T-helper 1 cell treated with Interleukin-12 subunit alpha and Interleukin-12 subunit beta and Interleukin-4 antibody, amounts not matched to agents 30 μg/mL and 1 μg/mL, for 36 hours (primary cell): ENCODE measurements at regions not wholly inside any gene's neighbourhood (a gene's known extent, or its start where the extent isn't known, plus 50 kb on each side); places are given as distances from the start of the nearest gene placed in this dataset.

ENCODE experiments used
- H3K27ac Mint-ChIP-seq: one replicate; pipeline ENCODE4 v1.8.0; 2021; ENCODE audit warnings: mild to moderate bottlenecking, mixed read lengths
- H3K27me3 Mint-ChIP-seq: one replicate; pipeline ENCODE4 v1.8.0; 2021; ENCODE audit warnings: low read depth, mixed read lengths
- H3K36me3 Mint-ChIP-seq: one replicate; pipeline ENCODE4 v1.8.0; 2021; ENCODE audit warnings: low read depth, mixed read lengths
- H3K4me1 Mint-ChIP-seq: one replicate; pipeline ENCODE4 v1.8.0; 2021; ENCODE audit warnings: low read depth, mixed read lengths
- H3K4me3 Mint-ChIP-seq: one replicate; pipeline ENCODE4 v1.8.0; 2021; ENCODE audit warnings: mild to moderate bottlenecking, moderate library complexity, mixed read lengths
- H3K9me3 Mint-ChIP-seq: one replicate; pipeline ENCODE4 v1.8.0; 2021; ENCODE audit warnings: mixed read lengths

GRCh38 chr12:114885501-114885900 is 201.5 kb upstream of the TBX3 start:
- H3K36me3 Mint-ChIP-seq: no peaks in the 10 kb centered on the region
- H3K4me1 Mint-ChIP-seq: no peaks in the 10 kb centered on the region
- no peak overlapping the region for H3K27ac Mint-ChIP-seq
- H3K4me3 Mint-ChIP-seq: no peak overlapping the region
- peaks cover 5% of the 10 kb centered on the region for H3K9me3 Mint-ChIP-seq
- no peaks in the 10 kb centered on the region for H3K27me3 Mint-ChIP-seq

- Mint-ChIP-seq H3K9me3 (peaks cover 5% of the 10 kb centered on the region), H3K36me3 (no peaks in the 10 kb centered on the region)
These were observed 200.6 kb upstream of the TBX3 start for GRCh38 chr12:114884575-114884974.

GRCh38 chr12:114882083-114882482 is 198.1 kb upstream of the TBX3 start:
- Mint-ChIP-seq H3K36me3 (no peaks in the 10 kb centered on the region), H3K4me1 (no peaks in the 10 kb centered on the region), H3K9me3 (peaks cover 8% of the 10 kb centered on the region), H3K4me3 (no peak overlapping the region), H3K27ac (no peak overlapping the region), H3K27me3 (no peaks in the 10 kb centered on the region)

More at GRCh38 chr12:114884575-114884974, 200.6 kb upstream of the TBX3 start:
- Mint-ChIP-seq H3K27ac (no peak overlapping the region), H3K4me3 (no peak overlapping the region), H3K4me1 (no peaks in the 10 kb centered on the region), H3K27me3 (no peaks in the 10 kb centered on the region)

- no peaks in the 10 kb centered on the region for H3K4me1 Mint-ChIP-seq
- H3K36me3 Mint-ChIP-seq: no peaks in the 10 kb centered on the region
- no peaks in the 10 kb centered on the region for H3K27me3 Mint-ChIP-seq
- no peak overlapping the region for H3K27ac Mint-ChIP-seq
- H3K9me3 Mint-ChIP-seq: peaks cover 12% of the 10 kb centered on the region
- H3K4me3 Mint-ChIP-seq: no peak overlapping the region
These were observed 195.4 kb upstream of the TBX3 start for GRCh38 chr12:114879354-114879753.

- Mint-ChIP-seq H3K4me1 (no peaks in the 10 kb centered on the region), H3K27me3 (no peaks in the 10 kb centered on the region), H3K4me3 (no peak overlapping the region), H3K27ac (no peak overlapping the region), H3K9me3 (peaks cover 12% of the 10 kb centered on the region), H3K36me3 (no peaks in the 10 kb centered on the region)
These were observed 194.8 kb upstream of the TBX3 start for GRCh38 chr12:114878781-114879180.

GRCh38 chr12:114876968-114877680 is 193.1 kb upstream of the TBX3 start:
- H3K36me3 Mint-ChIP-seq: no peaks in the 10 kb centered on the region
- H3K9me3 Mint-ChIP-seq: peaks cover 12% of the 10 kb centered on the region
- no peaks in the 10 kb centered on the region for H3K27me3 Mint-ChIP-seq
- no peak overlapping the region for H3K4me3 Mint-ChIP-seq
- no peak overlapping the region for H3K27ac Mint-ChIP-seq
- no peaks in the 10 kb centered on the region for H3K4me1 Mint-ChIP-seq

- Mint-ChIP-seq H3K4me3 (no peak overlapping the region), H3K9me3 (peaks cover 13% of the 10 kb centered on the region), H3K27ac (no peak overlapping the region), H3K27me3 (no peaks in the 10 kb centered on the region), H3K36me3 (no peaks in the 10 kb centered on the region), H3K4me1 (no peaks in the 10 kb centered on the region)
These were observed 191.3 kb upstream of the TBX3 start for GRCh38 chr12:114875313-114875712.

GRCh38 chr12:114873656-114874055 is 189.7 kb upstream of the TBX3 start:
- H3K27ac Mint-ChIP-seq: no peak overlapping the region
- H3K4me3 Mint-ChIP-seq: no peak overlapping the region
- no peaks in the 10 kb centered on the region for H3K4me1 Mint-ChIP-seq
- H3K36me3 Mint-ChIP-seq: no peaks in the 10 kb centered on the region
- H3K27me3 Mint-ChIP-seq: no peaks in the 10 kb centered on the region
- peaks cover 10% of the 10 kb centered on the region for H3K9me3 Mint-ChIP-seq

- Mint-ChIP-seq H3K27ac (no peak overlapping the region), H3K36me3 (no peaks in the 10 kb centered on the region), H3K4me1 (no peaks in the 10 kb centered on the region), H3K4me3 (no peak overlapping the region), H3K27me3 (no peaks in the 10 kb centered on the region), H3K9me3 (peaks cover 16% of the 10 kb centered on the region)
These were observed 185.2 kb upstream of the TBX3 start for GRCh38 chr12:114868995-114869834.

- Mint-ChIP-seq H3K9me3 (peaks cover 17% of the 10 kb centered on the region), H3K27me3 (no peaks in the 10 kb centered on the region), H3K27ac (no peak overlapping the region), H3K4me3 (no peak overlapping the region), H3K4me1 (no peaks in the 10 kb centered on the region), H3K36me3 (no peaks in the 10 kb centered on the region)
These were observed 182.4 kb upstream of the TBX3 start for GRCh38 chr12:114866331-114866730.

- H3K4me3 Mint-ChIP-seq: no peak overlapping the region
- H3K9me3 Mint-ChIP-seq: peaks cover 19% of the 10 kb centered on the region
- no peaks in the 10 kb centered on the region for H3K4me1 Mint-ChIP-seq
- H3K27me3 Mint-ChIP-seq: no peaks in the 10 kb centered on the region
- no peaks in the 10 kb centered on the region for H3K36me3 Mint-ChIP-seq
- H3K27ac Mint-ChIP-seq: no peak overlapping the region
These were observed 181.0 kb upstream of the TBX3 start for GRCh38 chr12:114864837-114865551.

- H3K36me3 Mint-ChIP-seq: no peaks in the 10 kb centered on the region
- peaks cover 19% of the 10 kb centered on the region for H3K9me3 Mint-ChIP-seq
- H3K4me1 Mint-ChIP-seq: no peaks in the 10 kb centered on the region
- no peaks in the 10 kb centered on the region for H3K27me3 Mint-ChIP-seq
- H3K4me3 Mint-ChIP-seq: no peak overlapping the region
- H3K27ac Mint-ChIP-seq: no peak overlapping the region
These were observed 179.9 kb upstream of the TBX3 start for GRCh38 chr12:114863911-114864310.

GRCh38 chr12:114860969-114861368 is 177.0 kb upstream of the TBX3 start:
- no peaks in the 10 kb centered on the region for H3K4me1 Mint-ChIP-seq
- no peak overlapping the region for H3K4me3 Mint-ChIP-seq
- no peaks in the 10 kb centered on the region for H3K36me3 Mint-ChIP-seq
- no peaks in the 10 kb centered on the region for H3K27me3 Mint-ChIP-seq
- peaks cover 26% of the 10 kb centered on the region for H3K9me3 Mint-ChIP-seq
- no peak overlapping the region for H3K27ac Mint-ChIP-seq

GRCh38 chr12:114858388-114859146 is 174.6 kb upstream of the TBX3 start:
- no peak overlapping the region for H3K4me3 Mint-ChIP-seq
- no peaks in the 10 kb centered on the region for H3K36me3 Mint-ChIP-seq
- H3K27ac Mint-ChIP-seq: no peak overlapping the region
- H3K4me1 Mint-ChIP-seq: no peaks in the 10 kb centered on the region
- no peaks in the 10 kb centered on the region for H3K27me3 Mint-ChIP-seq
- peaks cover 25% of the 10 kb centered on the region for H3K9me3 Mint-ChIP-seq
